Progenitor cell of endocrine pancreas (in vitro differentiated cells): ENCODE measurements at regions not wholly inside any gene's neighbourhood (a gene's known extent, or its start where the extent isn't known, plus 50 kb on each side); places are given as distances from the start of the nearest gene placed in this dataset.

ENCODE experiments used
- DNase-seq: peaks from one replicate; pipeline ENCODE4 v3.0.0; 2021; ENCODE audit warnings: low spot score; ENCODE audit not compliant: unreplicated experiment
- H3K27ac Mint-ChIP-seq: 2 replicates; pipeline ENCODE4 v1.8.0; 2021; ENCODE audit warnings: mild to moderate bottlenecking, moderate library complexity, mixed read lengths
- H3K27me3 Mint-ChIP-seq: 2 replicates; pipeline ENCODE4 v1.8.0; 2021; ENCODE audit warnings: mixed read lengths
- H3K36me3 Mint-ChIP-seq: 2 replicates; pipeline ENCODE4 v1.8.0; 2022; ENCODE audit warnings: mixed read lengths; ENCODE audit not compliant: insufficient read depth
- H3K4me1 Mint-ChIP-seq: 2 replicates; pipeline ENCODE4 v1.8.0; 2021; ENCODE audit warnings: low read depth, mixed read lengths
- H3K4me3 Mint-ChIP-seq: 2 replicates; pipeline ENCODE4 v1.8.0; 2021; ENCODE audit warnings: low read depth, mild to moderate bottlenecking, moderate library complexity, mixed read lengths
- H3K9me3 Mint-ChIP-seq: 2 replicates; pipeline ENCODE4 v1.8.0; 2021; ENCODE audit warnings: low read depth, mixed read lengths
- TF ChIP-seq, protein P1 (sequence below): fragments of 200-600 bp; sonication (generic); IDR thresholded peaks from one replicate; pipeline ENCODE4 v1.5.0; 2021; ENCODE audit warnings: antibody characterized with exemption, mild to moderate bottlenecking; ENCODE audit not compliant: unreplicated experiment

- Mint-ChIP-seq H3K9me3 (no peaks in the 10 kb centered on the region), H3K36me3 (no peaks in the 10 kb centered on the region), H3K27ac (no peak overlapping the region), H3K27me3 (no peaks in the 10 kb centered on the region), H3K4me3 (no peak overlapping the region), H3K4me1 (peaks cover 1% of the 10 kb centered on the region)
- TF ChIP-seq, protein P1, sequence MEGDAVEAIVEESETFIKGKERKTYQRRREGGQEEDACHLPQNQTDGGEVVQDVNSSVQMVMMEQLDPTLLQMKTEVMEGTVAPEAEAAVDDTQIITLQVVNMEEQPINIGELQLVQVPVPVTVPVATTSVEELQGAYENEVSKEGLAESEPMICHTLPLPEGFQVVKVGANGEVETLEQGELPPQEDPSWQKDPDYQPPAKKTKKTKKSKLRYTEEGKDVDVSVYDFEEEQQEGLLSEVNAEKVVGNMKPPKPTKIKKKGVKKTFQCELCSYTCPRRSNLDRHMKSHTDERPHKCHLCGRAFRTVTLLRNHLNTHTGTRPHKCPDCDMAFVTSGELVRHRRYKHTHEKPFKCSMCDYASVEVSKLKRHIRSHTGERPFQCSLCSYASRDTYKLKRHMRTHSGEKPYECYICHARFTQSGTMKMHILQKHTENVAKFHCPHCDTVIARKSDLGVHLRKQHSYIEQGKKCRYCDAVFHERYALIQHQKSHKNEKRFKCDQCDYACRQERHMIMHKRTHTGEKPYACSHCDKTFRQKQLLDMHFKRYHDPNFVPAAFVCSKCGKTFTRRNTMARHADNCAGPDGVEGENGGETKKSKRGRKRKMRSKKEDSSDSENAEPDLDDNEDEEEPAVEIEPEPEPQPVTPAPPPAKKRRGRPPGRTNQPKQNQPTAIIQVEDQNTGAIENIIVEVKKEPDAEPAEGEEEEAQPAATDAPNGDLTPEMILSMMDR: no peak
- no peak for DNase-seq
Measured at GRCh38 chr21:27129694-27130093, 162.8 kb upstream of the ADAMTS5 start.

DNA sequence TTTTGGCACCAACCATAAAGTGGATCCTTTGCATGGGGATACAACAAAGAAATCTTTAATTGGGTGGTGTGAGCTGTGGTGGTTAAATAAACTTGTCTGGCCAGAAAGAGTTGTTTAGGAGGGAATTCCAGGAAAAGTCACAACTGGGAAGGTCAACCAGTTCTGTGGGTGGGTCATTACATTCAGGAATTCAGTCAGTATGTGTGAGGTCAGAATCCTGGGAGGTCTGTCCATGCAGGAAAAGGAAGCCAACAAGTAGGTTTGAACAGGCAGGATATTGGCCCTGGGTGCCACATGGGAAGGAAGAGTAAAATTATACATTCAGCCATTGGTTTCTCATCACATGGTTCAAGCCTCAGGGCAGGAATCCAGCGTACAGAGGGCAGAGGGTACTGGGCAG lies 162.3 kb upstream of the ADAMTS5 start:
- Mint-ChIP-seq H3K4me1 (peaks cover 1% of the 10 kb centered on the region), H3K27ac (no peak overlapping the region), H3K9me3 (no peaks in the 10 kb centered on the region), H3K27me3 (no peaks in the 10 kb centered on the region), H3K36me3 (no peaks in the 10 kb centered on the region), H3K4me3 (no peak overlapping the region)
- DNase-seq: no peak
- TF ChIP-seq, protein P1: no peak

DNA sequence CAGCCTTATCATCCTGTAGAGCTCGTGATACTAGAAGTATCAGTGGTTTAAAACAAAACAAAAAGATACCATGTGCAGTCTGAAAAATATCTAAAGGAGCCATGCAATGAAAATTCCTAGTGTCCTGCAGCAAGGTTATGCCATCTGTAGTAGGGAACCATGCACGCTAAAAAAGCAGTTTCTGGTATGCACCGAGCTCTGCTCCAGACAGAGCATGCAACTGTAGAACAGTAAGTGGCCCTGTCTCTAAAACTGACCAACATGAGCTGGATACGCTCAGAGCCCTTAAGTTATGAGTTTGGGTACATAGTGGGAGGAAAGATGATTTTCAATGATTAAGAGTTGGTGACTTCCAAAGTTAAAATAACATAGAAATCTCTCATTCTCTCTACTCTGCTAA lies 159.3 kb upstream of the ADAMTS5 start:
- TF ChIP-seq, protein P1: no peak
- no peaks in the 10 kb centered on the region for H3K9me3 Mint-ChIP-seq
- H3K4me1 Mint-ChIP-seq: no peaks in the 10 kb centered on the region
- no peak overlapping the region for H3K4me3 Mint-ChIP-seq
- no peak overlapping the region for H3K27ac Mint-ChIP-seq
- DNase-seq: no peak
- no peaks in the 10 kb centered on the region for H3K36me3 Mint-ChIP-seq
- H3K27me3 Mint-ChIP-seq: no peaks in the 10 kb centered on the region

DNA sequence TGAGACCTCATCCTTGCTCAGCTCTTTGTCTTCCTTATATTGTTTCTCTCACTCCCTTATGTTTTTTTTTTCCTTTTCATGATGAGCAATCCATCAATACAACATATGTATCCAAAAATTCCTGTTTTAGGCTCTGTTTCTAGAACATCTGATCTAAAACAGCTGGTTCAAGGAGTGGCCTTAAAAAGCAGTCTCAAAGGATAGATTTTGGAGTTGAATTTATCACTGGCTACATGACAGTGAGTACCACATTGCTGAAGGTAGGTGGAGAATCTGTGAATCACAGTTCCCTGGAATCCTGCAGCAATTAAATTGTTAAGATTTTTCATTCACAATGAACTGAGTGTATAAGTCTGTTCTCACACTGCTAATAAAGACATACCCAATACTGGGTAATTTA lies 155.8 kb upstream of the ADAMTS5 start:
- Mint-ChIP-seq H3K36me3 (no peaks in the 10 kb centered on the region), H3K27ac (no peak overlapping the region), H3K4me1 (no peaks in the 10 kb centered on the region), H3K4me3 (no peak overlapping the region), H3K9me3 (no peaks in the 10 kb centered on the region), H3K27me3 (no peaks in the 10 kb centered on the region)
- TF ChIP-seq, protein P1: no peak
- DNase-seq: no peak

GRCh38 chr21:27114111-27114510 lies 147.2 kb upstream of the ADAMTS5 start:
- no peaks in the 10 kb centered on the region for H3K27me3 Mint-ChIP-seq
- H3K36me3 Mint-ChIP-seq: no peaks in the 10 kb centered on the region
- no peak overlapping the region for H3K4me3 Mint-ChIP-seq
- H3K9me3 Mint-ChIP-seq: peaks cover 4% of the 10 kb centered on the region
- TF ChIP-seq, protein P1: no peak
- no peaks in the 10 kb centered on the region for H3K4me1 Mint-ChIP-seq
- no peak for DNase-seq
- H3K27ac Mint-ChIP-seq: no peak overlapping the region
